ENCODE measurements at regions not wholly inside any gene's neighbourhood (a gene's known extent, or its start where the extent isn't known, plus 50 kb on each side); places are given as distances from the start of the nearest gene placed in this dataset.

GRCh38 chr12:67813456-67813904 is 164.9 kb downstream of the DYRK2 start (continued):
- TF ChIP-seq CHD7 (IDR thresholded peaks at IDR 0.05; ENCODE audit: insufficient replicate concordance, low read length) (no peak), HDAC6 (IDR thresholded peaks at IDR 0.05; ENCODE audit: low read depth, low read length) (no peak)

All from H1 (cell line).